Spleen (tissue), 11 donors: ENCODE measurements at regions not wholly inside any gene's neighbourhood (a gene's known extent, or its start where the extent isn't known, plus 50 kb on each side); places are given as distances from the start of the nearest gene placed in this dataset.

ENCODE experiments used
- DNase-seq: peaks from one replicate; pipeline ENCODE4 v3.0.0-alpha.2; 2020
- H3K27ac ChIP-seq, 8 donors: fragments of 200-600 bp; sonication (generic) in 7 of 8; 1 replicate in 4 of 8; 2 replicates in 4 of 8; pipeline versions ENCODE4 v1.5.0 to v1.8.0; 2016 to 2021; ENCODE audit warnings: inconsistent platforms in 4 of 8, mild to moderate bottlenecking in 4 of 8, moderate library complexity in 1 of 8
- H3K27me3 ChIP-seq, 7 donors: fragments of 200-600 bp; sonication (generic) in 6 of 7; replicated peaks in 1 of 7; 1 replicate in 4 of 7; 2 replicates in 3 of 7; pipeline versions ENCODE4 v1.5.0 to v1.8.0; 2016 to 2021; ENCODE audit warnings: inconsistent platforms in 3 of 7, mild to moderate bottlenecking in 1 of 7
- H3K36me3 ChIP-seq, 6 donors: fragments of 200-600 bp; sonication (generic) in 5 of 6; 1 replicate in 4 of 6; 2 replicates in 2 of 6; pipeline versions ENCODE4 v1.5.0 to v1.8.0; 2016 to 2021; ENCODE audit warnings: inconsistent platforms in 2 of 6
- H3K4me1 ChIP-seq, 6 donors: fragments of 200-600 bp; sonication (generic) in 5 of 6; 1 replicate in 3 of 6; 2 replicates in 3 of 6; pipeline versions ENCODE4 v1.5.0 to v1.8.0; 2016 to 2021; ENCODE audit warnings: inconsistent platforms in 3 of 6
- H3K4me3 ChIP-seq, 8 donors: fragments of 200-600 bp; sonication (generic) in 7 of 8; 1 replicate in 4 of 8; 2 replicates in 4 of 8; pipeline versions ENCODE4 v1.5.0 to v1.8.0; 2016 to 2021; ENCODE audit warnings: inconsistent platforms in 4 of 8, mild to moderate bottlenecking in 4 of 8, moderate library complexity in 2 of 8
- H3K9me3 ChIP-seq, 8 donors: fragments of 200-600 bp; sonication (generic) in 7 of 8; 1 replicate in 4 of 8; 2 replicates in 4 of 8; pipeline versions ENCODE4 v1.5.0 to v1.8.0; 2016 to 2021; ENCODE audit warnings: inconsistent platforms in 4 of 8
- POLR2A ChIP-seq, 3 donors: fragments of 450-650 bp; IDR thresholded peaks; one replicate each; pipeline ENCODE4 v1.5.1; 2017; ENCODE audit warnings: antibody characterized with exemption in 3 of 3, mild to moderate bottlenecking in 1 of 3
- POLR2AphosphoS5 ChIP-seq, 3 donors: sonication (generic); formaldehyde crosslinking; IDR thresholded peaks; one replicate each; pipeline ENCODE4 v1.5.1; 2017; ENCODE audit warnings: antibody characterized with exemption in 3 of 3
- WGBS, 5 donors: extraction: QIAGEN DNeasy Blood & Tissue Kit in 3 of 5; methylation state at CpG; one replicate each; pipeline versions ENCODE4 v1.1.5 to v1.1.7; 2013 to 2018; 5-methylcytosine and 5-hydroxymethylcytosine counted together
- intact Hi-C: fragments of 100-400 bp; cut with DNase I; formaldehyde crosslinking; loops from one replicate; pipeline ENCODE4 v1.15.0; 2023; ENCODE audit warnings: low total_unique reads
- TF ChIP-seq, protein P1 (sequence below), 11 experiments: fragments of 200-600 bp in 7 of 11; fragments of 450-650 bp in 4 of 11; sonication (generic) in 4 of 11; IDR thresholded peaks in 8 of 11; conservative IDR thresholded peaks in 3 of 11; 1 replicate in 7 of 11; 2 replicates in 4 of 11; pipeline versions ENCODE4 v1.4.0 to v1.8.0; 2016 to 2021; ENCODE audit warnings: antibody characterized with exemption in 11 of 11, inconsistent platforms in 4 of 11, mild to moderate bottlenecking in 1 of 11
- donor health status: healthy with polysubstance abuse.
- donor health status: DM: no; HTN: no; CAD: no; lungs with moderate emphysema.
- donor health status: DM: no; HTN: no; CAD: no.
- donor health status: Bipolar disorder and iron deficiency.
- donor health status: healthy.
- donor health status: DM: no; HTN: no; CAD: no.
- donor health status: DM: yes; HTN: yes; CAD: no.

DNA sequence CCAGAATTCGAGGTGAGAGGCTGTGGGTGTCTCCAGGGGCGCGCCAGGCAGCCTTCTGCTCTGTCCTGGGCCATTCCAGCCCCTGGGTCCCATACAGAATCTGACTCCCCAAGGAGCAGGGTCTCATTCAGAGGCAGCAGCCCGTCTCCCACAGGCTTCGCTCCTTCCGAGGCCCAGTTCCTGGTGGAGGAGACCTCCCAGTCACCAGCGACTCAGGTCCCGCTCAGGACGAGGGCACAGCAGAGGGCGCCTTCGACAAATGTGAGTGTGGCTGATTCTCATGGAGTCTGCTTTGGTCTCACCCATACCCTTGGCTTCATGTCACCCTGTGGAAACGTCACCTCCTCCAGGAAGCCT lies 81.8 kb upstream of the GPR26 start:
- H3K27me3 ChIP-seq: peaks cover 0 to 69% (median 16%) of the 10 kb centered on the region in 7 donors
- H3K4me3 ChIP-seq: no peak overlapping the region
- H3K27ac ChIP-seq: no peak overlapping the region
- TF ChIP-seq POLR2A (IDR thresholded peaks at IDR 0.05) (no peak), POLR2AphosphoS5 (IDR thresholded peaks at IDR 0.05) (no peak)
- TF ChIP-seq, protein P1, sequence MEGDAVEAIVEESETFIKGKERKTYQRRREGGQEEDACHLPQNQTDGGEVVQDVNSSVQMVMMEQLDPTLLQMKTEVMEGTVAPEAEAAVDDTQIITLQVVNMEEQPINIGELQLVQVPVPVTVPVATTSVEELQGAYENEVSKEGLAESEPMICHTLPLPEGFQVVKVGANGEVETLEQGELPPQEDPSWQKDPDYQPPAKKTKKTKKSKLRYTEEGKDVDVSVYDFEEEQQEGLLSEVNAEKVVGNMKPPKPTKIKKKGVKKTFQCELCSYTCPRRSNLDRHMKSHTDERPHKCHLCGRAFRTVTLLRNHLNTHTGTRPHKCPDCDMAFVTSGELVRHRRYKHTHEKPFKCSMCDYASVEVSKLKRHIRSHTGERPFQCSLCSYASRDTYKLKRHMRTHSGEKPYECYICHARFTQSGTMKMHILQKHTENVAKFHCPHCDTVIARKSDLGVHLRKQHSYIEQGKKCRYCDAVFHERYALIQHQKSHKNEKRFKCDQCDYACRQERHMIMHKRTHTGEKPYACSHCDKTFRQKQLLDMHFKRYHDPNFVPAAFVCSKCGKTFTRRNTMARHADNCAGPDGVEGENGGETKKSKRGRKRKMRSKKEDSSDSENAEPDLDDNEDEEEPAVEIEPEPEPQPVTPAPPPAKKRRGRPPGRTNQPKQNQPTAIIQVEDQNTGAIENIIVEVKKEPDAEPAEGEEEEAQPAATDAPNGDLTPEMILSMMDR (IDR thresholded peaks at IDR 0.05 in 8 of 11, conservative IDR thresholded peaks at IDR 0.05 in 3 of 11): no peak
- H3K36me3 ChIP-seq: no peaks in the 10 kb centered on the region
- DNase-seq: no peak
- H3K4me1 ChIP-seq: peaks cover 0 to 13% (median 2%) of the 10 kb centered on the region in 6 donors
- intact Hi-C loops: no loop called here
- 79 to 94% (median 84%) methylated on average over 5 to 12 of the region's 12 CpGs for WGBS, 5 donors
- no peaks in the 10 kb centered on the region for H3K9me3 ChIP-seq

DNA sequence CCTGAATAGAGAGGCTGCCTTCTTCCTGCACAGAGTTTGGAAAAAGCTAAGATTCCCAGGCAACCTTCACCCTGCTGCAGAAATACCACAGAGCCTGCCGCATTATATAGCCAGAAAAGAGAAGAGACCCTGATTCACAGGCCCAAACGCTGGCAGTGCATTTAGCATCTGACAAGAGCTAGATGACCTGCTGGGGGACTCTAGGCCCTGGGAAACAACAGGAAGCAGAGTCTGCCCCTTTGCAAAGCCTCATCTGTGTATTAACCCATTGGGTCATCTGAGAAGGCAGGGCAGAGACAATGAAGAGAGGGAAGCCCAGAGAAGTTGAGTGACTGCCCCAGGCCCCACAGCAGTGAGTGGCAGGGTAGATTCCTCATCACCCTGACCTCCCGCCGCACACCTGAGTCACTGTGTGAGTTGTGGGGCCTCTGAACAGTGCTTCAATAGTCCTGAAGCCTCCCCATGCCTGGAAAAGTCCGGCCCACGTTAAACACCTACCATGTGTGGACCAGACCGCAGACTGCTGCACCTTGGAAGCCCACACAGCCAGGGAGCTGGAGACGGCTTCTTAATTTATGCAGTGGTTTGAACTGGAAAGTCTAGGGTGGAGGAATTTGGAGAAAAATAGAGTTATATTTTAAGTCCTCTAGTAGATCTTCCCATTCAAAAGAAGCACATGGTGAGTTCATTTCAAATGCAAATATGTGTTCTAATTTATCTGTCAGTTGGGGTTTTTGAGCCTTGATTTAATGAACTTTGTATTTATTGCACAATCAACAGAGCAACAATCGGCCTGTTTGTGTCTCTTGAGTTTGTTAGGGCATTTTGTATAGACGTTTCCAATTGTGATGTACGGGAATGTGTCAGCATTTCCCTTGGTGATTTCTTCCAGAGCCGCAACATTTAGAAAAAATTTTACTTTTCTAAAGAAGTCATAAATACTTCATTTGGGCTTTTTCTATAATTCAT lies 80.4 kb upstream of the GPR26 start:
- no peaks in the 10 kb centered on the region for H3K9me3 ChIP-seq
- intact Hi-C loops: no loop called here

DNA sequence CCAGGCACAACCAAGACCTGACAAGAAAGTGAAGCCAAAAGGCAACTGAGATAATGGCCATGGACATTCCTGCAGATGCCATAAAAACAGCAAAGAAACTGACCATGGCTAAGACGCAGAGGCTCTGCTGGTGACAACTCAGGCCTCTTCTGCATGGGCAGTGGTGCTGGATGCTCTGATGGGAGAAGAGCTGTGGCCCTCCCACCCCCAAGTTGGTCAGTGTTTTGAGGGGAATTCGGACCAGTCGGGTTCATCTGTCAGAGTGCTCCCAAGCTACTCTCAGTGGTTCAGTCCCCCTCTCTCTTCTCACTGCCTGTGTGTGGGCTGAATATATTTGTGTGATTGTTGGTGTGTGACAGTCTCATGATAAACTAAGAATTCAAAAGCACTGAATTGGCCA lies 79.0 kb upstream of the GPR26 start:
- DNase-seq: no peak
- Histone ChIP-seq H3K4me1 (peaks cover 0 to 13% (median 2%) of the 10 kb centered on the region in 6 donors), H3K27me3 (peaks cover 0 to 42% (median 16%) of the 10 kb centered on the region in 7 donors), H3K27ac (no peak overlapping the region), H3K36me3 (no peaks in the 10 kb centered on the region), H3K9me3 (no peaks in the 10 kb centered on the region), H3K4me3 (no peak overlapping the region)
- TF ChIP-seq, protein P1 (IDR thresholded peaks at IDR 0.05 in 8 of 11, conservative IDR thresholded peaks at IDR 0.05 in 3 of 11): no peak
- no peak for TF ChIP-seq POLR2AphosphoS5 (IDR thresholded peaks at IDR 0.05)
- intact Hi-C loops: no loop called here
- WGBS, 5 donors: 78 to 94% (median 81%) methylated on average over 3 of the region's 3 CpGs

More for the DNA sequence above, 80.4 kb upstream of the GPR26 start:
- H3K4me1 ChIP-seq: peaks cover 0 to 13% (median 2%) of the 10 kb centered on the region in 6 donors
- H3K36me3 ChIP-seq: no peaks in the 10 kb centered on the region
- no peak overlapping the region for H3K4me3 ChIP-seq
- no peak overlapping the region for H3K27ac ChIP-seq
- DNase-seq: no peak
- H3K27me3 ChIP-seq: peaks cover 0 to 56% (median 16%) of the 10 kb centered on the region in 7 donors
- no peak for TF ChIP-seq POLR2AphosphoS5 (IDR thresholded peaks at IDR 0.05)
- no peak for TF ChIP-seq POLR2A (IDR thresholded peaks at IDR 0.05)
- TF ChIP-seq, protein P1 (IDR thresholded peaks at IDR 0.05 in 8 of 11, conservative IDR thresholded peaks at IDR 0.05 in 3 of 11): no peak
- 74 to 85% (median 82%) methylated on average over 12 of the region's 12 CpGs for WGBS, 5 donors

DNA sequence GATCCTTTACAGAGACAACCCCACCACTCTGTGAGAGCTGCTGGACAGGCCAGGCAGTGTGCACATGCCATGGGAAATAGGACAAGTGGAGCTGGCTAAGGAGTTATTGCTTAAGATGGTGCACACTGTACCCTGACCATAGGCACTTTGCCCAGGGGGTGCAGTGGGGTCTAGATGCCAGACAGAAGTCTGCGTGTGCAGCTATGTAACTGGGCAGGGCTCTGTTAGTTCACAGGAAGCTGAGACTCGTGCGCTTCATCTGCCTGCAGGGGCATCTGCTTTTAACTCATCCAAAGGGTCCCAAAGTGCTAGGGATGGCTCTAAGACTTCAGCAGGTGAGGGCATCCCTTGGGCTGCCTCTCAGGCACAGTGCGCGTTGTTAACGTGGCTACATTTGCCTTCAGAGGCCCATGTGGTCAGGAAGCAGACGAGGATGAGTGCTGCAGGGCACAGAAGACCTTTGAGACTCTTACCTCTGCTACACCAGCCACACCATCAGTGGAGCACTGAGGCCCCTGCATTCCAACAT lies 77.7 kb upstream of the GPR26 start:
- no peaks in the 10 kb centered on the region for H3K36me3 ChIP-seq
- peaks cover 0 to 5% (median 0%) of the 10 kb centered on the region in 8 donors for H3K9me3 ChIP-seq
- TF ChIP-seq POLR2AphosphoS5 (IDR thresholded peaks at IDR 0.05) (no peak), POLR2A (IDR thresholded peaks at IDR 0.05) (no peak)
- TF ChIP-seq, protein P1 (IDR thresholded peaks at IDR 0.05 in 8 of 11, conservative IDR thresholded peaks at IDR 0.05 in 3 of 11): no peak
- no peak for DNase-seq
- peaks cover 0 to 9% (median under 1%) of the 10 kb centered on the region in 6 donors for H3K4me1 ChIP-seq
- H3K4me3 ChIP-seq: no peak overlapping the region
- H3K27ac ChIP-seq: no peak overlapping the region
- WGBS, 5 donors: 59 to 70% (median 63%) methylated on average over 7 of the region's 7 CpGs
- peaks cover 0 to 29% (median 6%) of the 10 kb centered on the region in 7 donors for H3K27me3 ChIP-seq
- intact Hi-C loops: no loop called here
